Mesendoderm (in vitro differentiated cells): ENCODE measurements at regions not wholly inside any gene's neighbourhood (a gene's known extent, or its start where the extent isn't known, plus 50 kb on each side); places are given as distances from the start of the nearest gene placed in this dataset. TPM values are rescaled to one million over a fixed set of nuclear protein-coding genes. Genes with fewer than 3 reads are reported as not detected.

Experiments used
- DNase-seq: peaks from one replicate; pipeline ENCODE4 v3.0.0; 2013
- H2AK5ac ChIP-seq: 2 replicates; pipeline ENCODE4 v1.6.1; 2013; ENCODE audit warnings: low read length, inconsistent platforms
- H2BK120ac ChIP-seq: 2 replicates; pipeline ENCODE4 v1.6.1; 2013; ENCODE audit warnings: low read depth, mild to moderate bottlenecking, low read length, moderate library complexity, mixed read lengths
- H2BK15ac ChIP-seq: replicated peaks from 2 replicates; pipeline ENCODE4 v1.6.1; 2013; ENCODE audit warnings: low read depth, mild to moderate bottlenecking, moderate library complexity
- H2BK5ac ChIP-seq: 2 replicates; pipeline ENCODE4 v1.6.1; 2013; ENCODE audit warnings: low read length, inconsistent platforms
- H3K18ac ChIP-seq: 2 replicates; pipeline ENCODE4 v1.6.1; 2013; ENCODE audit warnings: mild to moderate bottlenecking, low read length, mixed read lengths
- H3K23ac ChIP-seq: one replicate; pipeline ENCODE4 v1.6.1; 2013; ENCODE audit warnings: low read length
- H3K27ac ChIP-seq: 2 replicates; pipeline ENCODE4 v1.5.1; 2013; ENCODE audit warnings: low read depth, mild to moderate bottlenecking, inconsistent platforms, low read length, moderate library complexity
- H3K27me3 ChIP-seq: 2 replicates; pipeline ENCODE4 v1.6.1; 2013; ENCODE audit warnings: low read length, control low read depth, mild to moderate bottlenecking, inconsistent platforms; ENCODE audit not compliant: insufficient read depth, poor library complexity
- H3K36me3 ChIP-seq: 2 replicates; pipeline ENCODE4 v1.6.1; 2013; ENCODE audit warnings: low read length, inconsistent platforms; ENCODE audit not compliant: control insufficient read depth, insufficient read depth
- H3K4ac ChIP-seq: one replicate; pipeline ENCODE4 v1.6.1; 2013; ENCODE audit warnings: low read depth, mild to moderate bottlenecking, low read length, moderate library complexity
- H3K4me1 ChIP-seq: 2 replicates; pipeline ENCODE4 v1.6.1; 2013; ENCODE audit warnings: low read depth, low read length, inconsistent platforms; ENCODE audit not compliant: control insufficient read depth
- H3K4me2 ChIP-seq: 2 replicates; pipeline ENCODE4 v1.6.1; 2013; ENCODE audit warnings: low read length
- H3K4me3 ChIP-seq: 2 replicates; pipeline ENCODE4 v1.5.1; 2013; ENCODE audit warnings: mild to moderate bottlenecking, low read length
- H3K56ac ChIP-seq: one replicate; pipeline ENCODE4 v1.6.1; 2013; ENCODE audit warnings: low read length
- H3K79me1 ChIP-seq: 2 replicates; pipeline ENCODE4 v1.6.1; 2013; ENCODE audit warnings: low read length, inconsistent platforms
- H3K79me2 ChIP-seq: 2 replicates; pipeline ENCODE4 v1.6.1; 2013; ENCODE audit warnings: mild to moderate bottlenecking, low read length; ENCODE audit not compliant: control insufficient read depth, insufficient read depth
- H3K9ac ChIP-seq: 2 replicates; pipeline ENCODE4 v1.6.1; 2013; ENCODE audit warnings: low read length, inconsistent platforms
- H4K5ac ChIP-seq: one replicate; pipeline ENCODE4 v1.6.1; 2013; ENCODE audit warnings: low read length
- H4K8ac ChIP-seq: one replicate; pipeline ENCODE4 v1.6.1; 2013; ENCODE audit warnings: low read depth, mild to moderate bottlenecking, control low read depth, low read length, moderate library complexity
- WGBS: extraction: QIAGEN DNeasy Blood & Tissue Kit; methylation state at CpG from one replicate; pipeline ENCODE4 v1.1.7; 2013; ENCODE audit warnings: low lambda C conversion rate, missing lambda C conversion rate; ENCODE audit not compliant: insufficient coverage; ENCODE audit errors: extremely low coverage; 5-methylcytosine and 5-hydroxymethylcytosine counted together
- small RNA-seq: library from polyadenylated mRNA; stranded (forward); fragments of <200 nt; extraction: miRNeasy Mini kit (QIAGEN cat#:217004); gene quantifications from one replicate; pipeline ENCODE3, GENCODE V24; 2013; ENCODE audit not compliant: insufficient read depth

DNA sequence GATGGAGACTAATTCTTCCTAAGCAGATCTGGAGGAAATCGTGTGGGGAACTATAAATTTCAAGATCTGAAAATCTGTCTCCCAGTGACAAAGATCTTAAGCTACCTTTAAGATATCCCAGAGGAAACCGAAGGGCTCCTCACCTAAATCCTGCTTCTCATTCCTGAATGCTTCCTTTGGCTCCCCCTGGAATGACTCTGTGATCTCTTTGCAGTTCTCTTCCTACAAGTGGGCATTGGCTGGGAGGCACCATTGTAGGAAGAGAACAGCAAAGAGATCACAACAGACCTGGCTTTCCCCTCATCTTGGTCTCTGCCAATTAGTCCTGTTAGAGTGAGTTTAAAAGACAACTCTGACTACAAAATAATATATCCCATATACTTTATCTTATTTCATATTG, 70.0 kb upstream of the KCNH7 start:
- H3K4ac ChIP-seq = no peak overlapping the region
- H3K4me2 ChIP-seq = no peak overlapping the region
- H3K4me3 ChIP-seq = no peak overlapping the region
- DNase-seq = peak; percentile 55
- no peaks in the 10 kb centered on the region for H3K79me1 ChIP-seq
- H2BK15ac ChIP-seq = no peak overlapping the region
- no peak overlapping the region for H3K27ac ChIP-seq
- no peak overlapping the region for H2AK5ac ChIP-seq
- no peaks in the 10 kb centered on the region for H3K27me3 ChIP-seq
- H2BK5ac ChIP-seq = no peak overlapping the region
- H3K23ac ChIP-seq = no peak overlapping the region
- H3K4me1 ChIP-seq = no peaks in the 10 kb centered on the region
- H3K9ac ChIP-seq = no peak overlapping the region
- no peak overlapping the region for H4K5ac ChIP-seq
- no peak overlapping the region for H3K18ac ChIP-seq
- H4K8ac ChIP-seq = no peak overlapping the region
- H3K36me3 ChIP-seq = no peaks in the 10 kb centered on the region
- no peak overlapping the region for H2BK120ac ChIP-seq
- WGBS = no CpG with 5 or more reads among the region's 2 CpGs
- no peaks in the 10 kb centered on the region for H3K79me2 ChIP-seq
- no peak overlapping the region for H3K56ac ChIP-seq

DNA sequence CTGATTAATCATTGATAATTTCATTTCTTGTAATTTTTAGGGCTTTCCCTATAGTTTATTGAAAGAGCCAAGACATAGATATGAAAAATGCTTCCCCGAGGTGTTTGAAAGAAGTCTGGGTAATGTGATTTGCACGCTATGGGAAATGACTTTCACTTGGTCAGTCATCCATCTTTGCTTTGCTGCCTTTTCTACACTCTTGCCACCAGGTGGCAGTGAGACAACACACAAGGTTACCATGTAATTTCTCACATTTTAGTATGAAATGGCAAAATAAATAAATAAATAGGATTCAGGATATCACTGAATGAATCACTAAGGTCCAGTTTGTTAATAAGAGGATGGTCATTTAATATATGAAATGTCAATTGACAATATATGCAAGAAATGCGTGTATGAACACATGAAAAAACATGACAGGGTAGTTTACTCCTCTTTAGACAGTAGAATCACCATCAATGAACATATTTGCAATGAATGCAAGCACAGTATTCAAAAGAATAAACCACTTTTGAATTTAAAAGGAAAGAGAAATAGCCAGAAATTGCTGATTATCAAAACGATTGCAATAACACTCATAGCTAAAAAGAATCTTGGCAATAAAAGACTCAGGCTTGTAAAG, 52.2 kb upstream of the KCNH7 start:
- H3K9ac ChIP-seq = no peak overlapping the region
- H2BK5ac ChIP-seq = no peak overlapping the region
- DNase-seq = peak; percentile 61
- H2AK5ac ChIP-seq = no peak overlapping the region
- H3K4me2 ChIP-seq = no peak overlapping the region
- H3K4ac ChIP-seq = no peak overlapping the region
- H3K36me3 ChIP-seq = no peaks in the 10 kb centered on the region
- H2BK120ac ChIP-seq = no peak overlapping the region
- no peak overlapping the region for H3K4me3 ChIP-seq
- no peaks in the 10 kb centered on the region for H3K27me3 ChIP-seq
- H3K79me1 ChIP-seq = no peaks in the 10 kb centered on the region
- no peak overlapping the region for H4K5ac ChIP-seq
- H3K56ac ChIP-seq = no peak overlapping the region
- H3K23ac ChIP-seq = no peak overlapping the region
- H3K79me2 ChIP-seq = no peaks in the 10 kb centered on the region
- no peak overlapping the region for H3K27ac ChIP-seq
- H3K18ac ChIP-seq = no peak overlapping the region
- H4K8ac ChIP-seq = no peak overlapping the region
- H2BK15ac ChIP-seq = no peak overlapping the region
- no peaks in the 10 kb centered on the region for H3K4me1 ChIP-seq
- WGBS = no CpG with 5 or more reads among the region's 4 CpGs

DNA sequence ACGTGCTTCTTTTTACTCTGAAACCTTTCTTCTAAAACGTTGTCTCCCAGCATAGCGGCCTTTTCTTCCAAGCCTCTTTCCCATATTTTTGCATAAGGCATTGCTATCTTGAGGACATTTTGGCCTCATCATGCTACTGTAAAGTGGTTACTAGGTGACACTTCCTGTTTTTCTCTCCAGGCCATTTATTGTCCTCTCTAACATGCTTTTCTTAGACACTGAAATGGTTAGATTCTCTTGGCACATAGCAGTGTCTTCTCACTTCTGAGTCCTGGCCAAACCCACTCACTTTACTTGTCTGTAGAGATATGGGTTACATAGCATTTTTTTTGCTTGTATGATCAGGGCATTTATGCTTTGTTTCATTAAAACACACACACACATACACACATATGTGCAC, 50.1 kb upstream of the KCNH7 start:
- no peaks in the 10 kb centered on the region for H3K79me2 ChIP-seq

More for the DNA sequence above, 50.1 kb upstream of the KCNH7 start:
- Histone ChIP-seq H3K9ac (no peak overlapping the region), H3K79me1 (no peaks in the 10 kb centered on the region), H3K56ac (no peak overlapping the region), H4K8ac (no peak overlapping the region), H2BK120ac (no peak overlapping the region), H3K4ac (no peak overlapping the region), H3K4me2 (no peak overlapping the region), H2AK5ac (no peak overlapping the region), H3K27ac (no peak overlapping the region), H4K5ac (no peak overlapping the region), H3K27me3 (no peaks in the 10 kb centered on the region), H3K23ac (no peak overlapping the region), H3K4me1 (no peaks in the 10 kb centered on the region), H3K36me3 (no peaks in the 10 kb centered on the region), H2BK15ac (no peak overlapping the region), H3K18ac (no peak overlapping the region), H2BK5ac (no peak overlapping the region), H3K4me3 (no peak overlapping the region)
- no CpG with 5 or more reads among the region's 3 CpGs for WGBS
- DNase-seq = peak; percentile 66

Small RNA genes lying in the stretch of these regions (small RNA-seq; reads per million reads assigned to genes)
- gene RNU6-627P = not detected
